MM.1S (cell line): ENCODE measurements at regions not wholly inside any gene's neighbourhood (a gene's known extent, or its start where the extent isn't known, plus 50 kb on each side); places are given as distances from the start of the nearest gene placed in this dataset.

Experiments
- EZH2 ChIP-seq: fragments of 300-600 bp; sonication (generic); optimal IDR thresholded peaks from 2 replicates; pipeline ENCODE3; 2017; ENCODE audit warnings: low read depth, mild to moderate bottlenecking, antibody characterized with exemption, low read length, mixed read lengths
- TF ChIP-seq, protein P1 (sequence below): fragments of 300-600 bp; sonication (generic); IDR thresholded peaks from 2 replicates; pipeline ENCODE4 v1.5.1; 2016; ENCODE audit warnings: antibody characterized with exemption, low read length, mixed read lengths

DNA sequence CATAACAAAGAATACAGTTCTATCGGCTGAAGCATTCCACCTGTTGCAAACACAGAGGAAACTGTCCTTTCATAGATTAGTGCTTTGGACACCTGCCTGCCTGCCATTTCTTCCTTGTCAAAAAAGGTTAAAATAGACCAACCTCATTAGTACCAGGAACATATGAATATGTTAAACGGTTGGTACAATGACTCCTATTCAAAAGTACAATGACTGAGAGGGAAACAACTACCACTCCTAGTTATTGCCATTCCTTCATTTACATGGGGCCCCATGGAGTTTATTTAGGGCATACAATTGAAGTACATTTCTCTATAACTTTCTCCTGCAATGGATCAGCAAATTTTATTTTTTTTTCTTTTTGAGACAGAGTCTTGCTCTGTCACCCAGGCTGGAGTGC lies 77.4 kb upstream of the PIP5K1B start:
- TF ChIP-seq EZH2 = no peak
- TF ChIP-seq, protein P1, sequence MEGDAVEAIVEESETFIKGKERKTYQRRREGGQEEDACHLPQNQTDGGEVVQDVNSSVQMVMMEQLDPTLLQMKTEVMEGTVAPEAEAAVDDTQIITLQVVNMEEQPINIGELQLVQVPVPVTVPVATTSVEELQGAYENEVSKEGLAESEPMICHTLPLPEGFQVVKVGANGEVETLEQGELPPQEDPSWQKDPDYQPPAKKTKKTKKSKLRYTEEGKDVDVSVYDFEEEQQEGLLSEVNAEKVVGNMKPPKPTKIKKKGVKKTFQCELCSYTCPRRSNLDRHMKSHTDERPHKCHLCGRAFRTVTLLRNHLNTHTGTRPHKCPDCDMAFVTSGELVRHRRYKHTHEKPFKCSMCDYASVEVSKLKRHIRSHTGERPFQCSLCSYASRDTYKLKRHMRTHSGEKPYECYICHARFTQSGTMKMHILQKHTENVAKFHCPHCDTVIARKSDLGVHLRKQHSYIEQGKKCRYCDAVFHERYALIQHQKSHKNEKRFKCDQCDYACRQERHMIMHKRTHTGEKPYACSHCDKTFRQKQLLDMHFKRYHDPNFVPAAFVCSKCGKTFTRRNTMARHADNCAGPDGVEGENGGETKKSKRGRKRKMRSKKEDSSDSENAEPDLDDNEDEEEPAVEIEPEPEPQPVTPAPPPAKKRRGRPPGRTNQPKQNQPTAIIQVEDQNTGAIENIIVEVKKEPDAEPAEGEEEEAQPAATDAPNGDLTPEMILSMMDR = no peak
